Heart left ventricle (tissue), 16 donors: ENCODE measurements at regions not wholly inside any gene's neighbourhood (a gene's known extent, or its start where the extent isn't known, plus 50 kb on each side); places are given as distances from the start of the nearest gene placed in this dataset.
A peak's percentile ranks its signal among the peaks of the same experiment; 100 is the strongest.

ENCODE experiments used
- ATAC-seq, 4 donors: fragments of 200-7000 bp; cut with Tn5 transposase; one replicate each; pipeline ENCODE4 v1.9.1; 2020 to 2022; ENCODE audit warnings: moderate library complexity in 4 of 4, mild to moderate bottlenecking in 3 of 4, moderate number of reproducible peaks in 1 of 4
- DNase-seq, 5 donors: peaks; one replicate each; pipeline ENCODE4 v3.0.0-alpha.2; 2020
- H3K27ac ChIP-seq, 12 donors: fragments of 200-600 bp; sonication (generic) in 4 of 12; one replicate each; pipeline versions ENCODE4 v1.5.0 to v1.8.0; 2016 to 2022; ENCODE audit warnings: mild to moderate bottlenecking in 2 of 12
- H3K27me3 ChIP-seq, 9 donors: fragments of 200-600 bp; sonication (generic) in 2 of 9; one replicate each; pipeline versions ENCODE4 v1.5.1 to v1.8.0; 2016 to 2022; ENCODE audit warnings: mild to moderate bottlenecking in 3 of 9
- H3K36me3 ChIP-seq, 9 donors: fragments of 200-600 bp; sonication (generic) in 2 of 9; one replicate each; pipeline versions ENCODE4 v1.5.0 to v1.8.0; 2018 to 2022; ENCODE audit warnings: mild to moderate bottlenecking in 2 of 9
- H3K4me1 ChIP-seq, 12 donors: fragments of 200-600 bp; sonication (generic) in 4 of 12; one replicate each; pipeline versions ENCODE4 v1.5.0 to v1.8.0; 2016 to 2022; ENCODE audit warnings: mild to moderate bottlenecking in 3 of 12
- H3K4me3 ChIP-seq, 12 donors: fragments of 200-600 bp; sonication (generic) in 4 of 12; one replicate each; pipeline versions ENCODE4 v1.5.0 to v1.8.0; 2017 to 2022; ENCODE audit warnings: mild to moderate bottlenecking in 9 of 12, moderate library complexity in 4 of 12
- H3K9me3 ChIP-seq, 12 donors: fragments of 200-600 bp; sonication (generic) in 4 of 12; one replicate each; pipeline versions ENCODE4 v1.5.0 to v1.8.0; 2016 to 2022; ENCODE audit warnings: mild to moderate bottlenecking in 1 of 12
- CTCF ChIP-seq, 12 donors: fragments of 200-600 bp; sonication (generic) in 4 of 12; IDR thresholded peaks; one replicate each; pipeline versions ENCODE4 v1.5.0 to v1.8.0; 2018 to 2022; ENCODE audit warnings: antibody characterized with exemption in 12 of 12, mild to moderate bottlenecking in 5 of 12
- POLR2A ChIP-seq, 2 donors: fragments of 450-650 bp; IDR thresholded peaks; one replicate each; pipeline ENCODE4 v1.6.1; 2017; ENCODE audit warnings: antibody characterized with exemption in 2 of 2, mild to moderate bottlenecking in 2 of 2, moderate library complexity in 2 of 2
- WGBS, 4 donors: extraction: QIAGEN DNeasy Blood & Tissue Kit in 2 of 4; methylation state at CpG; one replicate each; pipeline versions ENCODE4 v1.1.5 to v1.1.7; 2013 to 2018; 5-methylcytosine and 5-hydroxymethylcytosine counted together
- intact Hi-C, 10 donors: fragments of 100-400 bp; cut with DNase I; formaldehyde crosslinking; loops; one replicate each; pipeline versions ENCODE4 v1.11.1 to v1.14.2; 2022
- donor health status: ischemic (EF 13 %, LVEDD 7.1; RV severe dilation, severe dysfunction).
- donor health status: healthy with polysubstance abuse.
- donor health status: DM: no; HTN: yes; CAD: no.
- donor health status: DM: no; HTN: no; CAD: no.
- donor health status: ischemic (EF 25% LVEDD 6.9; RV normal size, moderate dysfunction).
- donor health status: ischemic (EF 25% LVEDD 5.7; RV mildly dilated, moderate dysfunction).
- donor health status: healthy.
- donor health status: DM: yes; HTN: yes; CAD: no.
- donor health status: ischemic (EF 35%, LVEDD 5.7; RV mildly dilated, moderate dysfunction).
- donor health status: nonischemic (EF 11% LVEDD 7.7; RV severe dilation, severe dysfunction).
- donor health status: DM: yes; HTN: yes; CAD: no.
- donor health status: PGD.
- donor health status: ischemic (EF 29% LVEDD 5.4; RV normal size, mild dysfunction).
- donor health status: nonischemic (EF 23%, LVEDD 6.1; RV moderate dilation, normal function).

GRCh38 chr2:193350509-193350908, 1155.8 kb upstream of the TMEFF2 start:
- H3K27me3 ChIP-seq: no peaks in the 10 kb centered on the region
- ATAC-seq (no peak), DNase-seq (no peak)
- H3K27ac ChIP-seq: no peak overlapping the region
- 83 to 95% (median 87%) methylated on average over 2 of the region's 2 CpGs for WGBS, 4 donors
- H3K36me3 ChIP-seq: no peaks in the 10 kb centered on the region
- no peaks in the 10 kb centered on the region for H3K4me1 ChIP-seq
- intact Hi-C loops: no loop called here
- no peak overlapping the region for H3K4me3 ChIP-seq
- H3K9me3 ChIP-seq: no peaks in the 10 kb centered on the region
- TF ChIP-seq POLR2A (IDR thresholded peaks at IDR 0.05) (no peak), CTCF (IDR thresholded peaks at IDR 0.05) (no peak)

- no peak for DNase-seq
- Histone ChIP-seq H3K9me3 (no peaks in the 10 kb centered on the region), H3K27ac (no peak overlapping the region), H3K4me3 (no peak overlapping the region), H3K4me1 (no peaks in the 10 kb centered on the region), H3K36me3 (no peaks in the 10 kb centered on the region), H3K27me3 (no peaks in the 10 kb centered on the region)
- TF ChIP-seq POLR2A (IDR thresholded peaks at IDR 0.05): no peak
- TF ChIP-seq CTCF (IDR thresholded peaks at IDR 0.05): no peak
- no peak for ATAC-seq
- 84 to 89% (median 87%) methylated on average over 1 of the region's 1 CpG for WGBS, 4 donors
- intact Hi-C loops: no loop called here
Observed at GRCh38 chr2:193349642-193350041, 1154.9 kb upstream of the TMEFF2 start.

GRCh38 chr2:193348055-193348454, 1153.3 kb upstream of the TMEFF2 start:
- Histone ChIP-seq H3K36me3 (no peaks in the 10 kb centered on the region), H3K9me3 (no peaks in the 10 kb centered on the region), H3K27me3 (no peaks in the 10 kb centered on the region), H3K27ac (no peak overlapping the region), H3K4me3 (peak overlapping the region in 9 of 12 donors; percentile 31 to 57 (median 46)), H3K4me1 (no peaks in the 10 kb centered on the region)
- intact Hi-C loops: no loop called here
- no peak for TF ChIP-seq POLR2A (IDR thresholded peaks at IDR 0.05)
- no peak for TF ChIP-seq CTCF (IDR thresholded peaks at IDR 0.05)
- WGBS, 4 donors: 80 to 83% (median 81%) methylated on average over 2 of the region's 2 CpGs
- no peak for DNase-seq
- ATAC-seq: no peak

GRCh38 chr2:193336781-193337180, 1142.0 kb upstream of the TMEFF2 start:
- DNase-seq (no peak), ATAC-seq (no peak)
- Histone ChIP-seq H3K27me3 (no peaks in the 10 kb centered on the region), H3K9me3 (no peaks in the 10 kb centered on the region), H3K36me3 (no peaks in the 10 kb centered on the region), H3K27ac (no peak overlapping the region), H3K4me3 (no peak overlapping the region), H3K4me1 (no peaks in the 10 kb centered on the region)
- 80 to 82% (median 82%) methylated on average over 1 of the region's 1 CpG for WGBS, 4 donors
- intact Hi-C loops: no loop called here
- no peak for TF ChIP-seq CTCF (IDR thresholded peaks at IDR 0.05)
